ENCODE measurements at regions not wholly inside any gene's neighbourhood (a gene's known extent, or its start where the extent isn't known, plus 50 kb on each side); places are given as distances from the start of the nearest gene placed in this dataset.
"Not testable (repeated sequence)": the region's sequence is repeated elsewhere in the genome, so short reads cannot be mapped to it uniquely, and the experiment has no call there.

GRCh38 chr1:99405325-99405724, 141.0 kb downstream of the PLPPR4 start:
- H3K4me1 ChIP-seq (ENCODE audit: control insufficient read depth, insufficient read depth, low read depth, low read length); H3K4ac ChIP-seq (ENCODE audit: low read depth in 1 of 2, low read length in 2 of 2); H2BK12ac ChIP-seq (ENCODE audit: low read length in 2 of 2); H2AFZ ChIP-seq (ENCODE audit: low read depth, low read length); DNase-seq; H3K4me3 ChIP-seq (ENCODE audit: insufficient read depth in 1 of 2, low read depth in 1 of 2, low read length in 2 of 2); H2AK5ac ChIP-seq (ENCODE audit: low read length, severe bottlenecking); H3K9ac ChIP-seq (ENCODE audit: low read length); H2BK120ac ChIP-seq (ENCODE audit: low read depth, low read length); H3K9me3 ChIP-seq (ENCODE audit: control insufficient read depth, low read length); H2BK5ac ChIP-seq (ENCODE audit: low read depth, low read length, poor library complexity, severe bottlenecking); H3K27ac ChIP-seq (ENCODE audit: low read length, poor library complexity, severe bottlenecking); H3K4me2 ChIP-seq (ENCODE audit: low read length, poor library complexity, severe bottlenecking); H4K91ac ChIP-seq (ENCODE audit: low read length); H4K8ac ChIP-seq (ENCODE audit: low read length); H3K27me3 ChIP-seq (ENCODE audit: control insufficient read depth in 1 of 2, insufficient read depth in 1 of 2, low read length in 2 of 2); H3K36me3 ChIP-seq (ENCODE audit: control insufficient read depth in 1 of 2, insufficient read depth in 2 of 2, low read depth in 1 of 2, low read length in 2 of 2); H3K14ac ChIP-seq (ENCODE audit: low read length in 2 of 2); H3K79me1 ChIP-seq (replicated peaks; ENCODE audit: low read length, poor library complexity, severe bottlenecking); H3K23ac ChIP-seq (ENCODE audit: low read length in 2 of 2); H2BK15ac ChIP-seq (ENCODE audit: low read depth, poor library complexity, severe bottlenecking); H3K18ac ChIP-seq (ENCODE audit: low read depth in 1 of 2, low read length in 2 of 2): not testable (repeated sequence)
- WGBS = 97% methylated on average over 9 of the region's 9 CpGs

GRCh38 chr1:99407018-99407417, 142.7 kb downstream of the PLPPR4 start:
- no peak overlapping the region for H2AFZ ChIP-seq (ENCODE audit: low read depth, low read length)

GRCh38 chr1:99424087-99424486, 159.8 kb downstream of the PLPPR4 start:
- Histone ChIP-seq H3K9ac (ENCODE audit: low read length) (no peak overlapping the region), H3K27me3 (ENCODE audit: control insufficient read depth in 1 of 2, insufficient read depth in 1 of 2, low read length in 2 of 2) (no peaks in the 10 kb centered on the region), H2BK15ac (ENCODE audit: low read depth, poor library complexity, severe bottlenecking) (no peak overlapping the region), H2AFZ (ENCODE audit: low read depth, low read length) (no peak overlapping the region), H3K23ac (ENCODE audit: low read length in 2 of 2) (no peak overlapping the region), H3K36me3 (ENCODE audit: control insufficient read depth in 1 of 2, insufficient read depth in 2 of 2, low read depth in 1 of 2, low read length in 2 of 2) (no peaks in the 10 kb centered on the region), H3K27ac (ENCODE audit: low read length, poor library complexity, severe bottlenecking) (no peak overlapping the region), H2BK12ac (ENCODE audit: low read length in 2 of 2) (no peak overlapping the region), H3K79me1 (replicated peaks; ENCODE audit: low read length, poor library complexity, severe bottlenecking) (no peaks in the 10 kb centered on the region), H3K4ac (ENCODE audit: low read depth in 1 of 2, low read length in 2 of 2) (no peak overlapping the region), H3K4me1 (ENCODE audit: control insufficient read depth, insufficient read depth, low read depth, low read length) (no peaks in the 10 kb centered on the region), H4K8ac (ENCODE audit: low read length) (no peak overlapping the region), H3K4me2 (ENCODE audit: low read length, poor library complexity, severe bottlenecking) (no peak overlapping the region), H2AK5ac (ENCODE audit: low read length, severe bottlenecking) (no peak overlapping the region), H2BK120ac (ENCODE audit: low read depth, low read length) (no peak overlapping the region), H3K18ac (ENCODE audit: low read depth in 1 of 2, low read length in 2 of 2) (no peak overlapping the region), H3K14ac (ENCODE audit: low read length in 2 of 2) (no peak overlapping the region), H4K91ac (ENCODE audit: low read length) (no peak overlapping the region), H3K4me3 (ENCODE audit: insufficient read depth in 1 of 2, low read depth in 1 of 2, low read length in 2 of 2) (no peak overlapping the region), H3K9me3 (ENCODE audit: control insufficient read depth, low read length) (peaks cover 6% of the 10 kb centered on the region), H2BK5ac (ENCODE audit: low read depth, low read length, poor library complexity, severe bottlenecking) (no peak overlapping the region)
- no peak for DNase-seq
- 83% methylated on average over 3 of the region's 3 CpGs for WGBS

More at GRCh38 chr1:99407018-99407417, 142.7 kb downstream of the PLPPR4 start:
- no peak overlapping the region for H2BK15ac ChIP-seq (ENCODE audit: low read depth, poor library complexity, severe bottlenecking)
- H2BK5ac ChIP-seq (ENCODE audit: low read depth, low read length, poor library complexity, severe bottlenecking) = no peak overlapping the region
- H3K14ac ChIP-seq (ENCODE audit: low read length in 2 of 2) = no peak overlapping the region
- H3K23ac ChIP-seq (ENCODE audit: low read length in 2 of 2) = no peak overlapping the region
- H2BK12ac ChIP-seq (ENCODE audit: low read length in 2 of 2) = no peak overlapping the region
- no peak overlapping the region for H3K4ac ChIP-seq (ENCODE audit: low read depth in 1 of 2, low read length in 2 of 2)
- H3K9me3 ChIP-seq (ENCODE audit: control insufficient read depth, low read length) = no peaks in the 10 kb centered on the region
- no peak overlapping the region for H4K8ac ChIP-seq (ENCODE audit: low read length)
- no peak overlapping the region for H4K91ac ChIP-seq (ENCODE audit: low read length)
- DNase-seq = no peak
- H3K4me1 ChIP-seq (ENCODE audit: control insufficient read depth, insufficient read depth, low read depth, low read length) = no peaks in the 10 kb centered on the region
- no peaks in the 10 kb centered on the region for H3K27me3 ChIP-seq (ENCODE audit: control insufficient read depth in 1 of 2, insufficient read depth in 1 of 2, low read length in 2 of 2)
- no peaks in the 10 kb centered on the region for H3K36me3 ChIP-seq (ENCODE audit: control insufficient read depth in 1 of 2, insufficient read depth in 2 of 2, low read depth in 1 of 2, low read length in 2 of 2)
- 72% methylated on average over 2 of the region's 3 CpGs for WGBS
- H3K27ac ChIP-seq (ENCODE audit: low read length, poor library complexity, severe bottlenecking) = no peak overlapping the region
- H3K79me1 ChIP-seq (replicated peaks; ENCODE audit: low read length, poor library complexity, severe bottlenecking) = no peaks in the 10 kb centered on the region
- H3K4me2 ChIP-seq (ENCODE audit: low read length, poor library complexity, severe bottlenecking) = no peak overlapping the region
- H3K18ac ChIP-seq (ENCODE audit: low read depth in 1 of 2, low read length in 2 of 2) = no peak overlapping the region
- no peak overlapping the region for H2BK120ac ChIP-seq (ENCODE audit: low read depth, low read length)
- no peak overlapping the region for H3K4me3 ChIP-seq (ENCODE audit: insufficient read depth in 1 of 2, low read depth in 1 of 2, low read length in 2 of 2)
- H3K9ac ChIP-seq (ENCODE audit: low read length) = no peak overlapping the region
- H2AK5ac ChIP-seq (ENCODE audit: low read length, severe bottlenecking) = no peak overlapping the region

- Histone ChIP-seq H3K27ac (ENCODE audit: low read length, poor library complexity, severe bottlenecking) (no peak overlapping the region), H3K9ac (ENCODE audit: low read length) (no peak overlapping the region), H3K4me3 (ENCODE audit: insufficient read depth in 1 of 2, low read depth in 1 of 2, low read length in 2 of 2) (no peak overlapping the region), H3K4ac (ENCODE audit: low read depth in 1 of 2, low read length in 2 of 2) (no peak overlapping the region), H3K18ac (ENCODE audit: low read depth in 1 of 2, low read length in 2 of 2) (no peak overlapping the region), H4K8ac (ENCODE audit: low read length) (no peak overlapping the region), H3K9me3 (ENCODE audit: control insufficient read depth, low read length) (peaks cover 7% of the 10 kb centered on the region), H3K36me3 (ENCODE audit: control insufficient read depth in 1 of 2, insufficient read depth in 2 of 2, low read depth in 1 of 2, low read length in 2 of 2) (no peaks in the 10 kb centered on the region), H3K4me1 (ENCODE audit: control insufficient read depth, insufficient read depth, low read depth, low read length) (no peaks in the 10 kb centered on the region), H4K91ac (ENCODE audit: low read length) (no peak overlapping the region), H2AK5ac (ENCODE audit: low read length, severe bottlenecking) (no peak overlapping the region), H3K79me1 (replicated peaks; ENCODE audit: low read length, poor library complexity, severe bottlenecking) (no peaks in the 10 kb centered on the region), H2AFZ (ENCODE audit: low read depth, low read length) (no peak overlapping the region), H3K4me2 (ENCODE audit: low read length, poor library complexity, severe bottlenecking) (no peak overlapping the region), H2BK12ac (ENCODE audit: low read length in 2 of 2) (no peak overlapping the region), H2BK15ac (ENCODE audit: low read depth, poor library complexity, severe bottlenecking) (no peak overlapping the region), H3K27me3 (ENCODE audit: control insufficient read depth in 1 of 2, insufficient read depth in 1 of 2, low read length in 2 of 2) (no peaks in the 10 kb centered on the region), H3K14ac (ENCODE audit: low read length in 2 of 2) (no peak overlapping the region), H2BK5ac (ENCODE audit: low read depth, low read length, poor library complexity, severe bottlenecking) (no peak overlapping the region), H3K23ac (ENCODE audit: low read length in 2 of 2) (no peak overlapping the region), H2BK120ac (ENCODE audit: low read depth, low read length) (no peak overlapping the region)
- no peak for DNase-seq
- no CpG with 5 or more reads among the region's 1 CpG for WGBS
Observed at GRCh38 chr1:99429754-99430153, 165.5 kb downstream of the PLPPR4 start.
